ENCODE measurements at regions not wholly inside any gene's neighbourhood (a gene's known extent, or its start where the extent isn't known, plus 50 kb on each side); places are given as distances from the start of the nearest gene placed in this dataset.
A peak's percentile ranks its signal among the peaks of the same experiment; 100 is the strongest.

DNA sequence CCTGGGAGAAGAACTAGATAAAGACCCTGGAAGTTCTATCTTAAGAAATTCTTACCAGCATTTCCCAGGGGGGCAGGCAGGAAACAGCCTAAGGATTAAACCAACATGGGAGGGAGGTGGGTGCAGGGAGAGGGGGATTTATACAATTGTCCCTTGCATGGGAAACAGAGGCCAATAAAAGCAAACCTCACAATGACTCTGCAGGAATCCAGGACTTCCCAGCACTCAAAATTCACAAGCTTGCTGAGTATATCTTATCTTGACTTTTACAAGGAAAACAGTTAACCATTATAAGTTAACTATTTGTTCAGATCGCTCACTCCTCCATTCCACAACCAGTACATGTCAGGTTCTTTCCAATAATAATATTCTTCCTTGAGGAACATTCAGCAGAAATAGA is 241.3 kb downstream of the MREG start:
- DNase-seq (ENCODE audit: low read depth in 2 of 2): no peak

DNA sequence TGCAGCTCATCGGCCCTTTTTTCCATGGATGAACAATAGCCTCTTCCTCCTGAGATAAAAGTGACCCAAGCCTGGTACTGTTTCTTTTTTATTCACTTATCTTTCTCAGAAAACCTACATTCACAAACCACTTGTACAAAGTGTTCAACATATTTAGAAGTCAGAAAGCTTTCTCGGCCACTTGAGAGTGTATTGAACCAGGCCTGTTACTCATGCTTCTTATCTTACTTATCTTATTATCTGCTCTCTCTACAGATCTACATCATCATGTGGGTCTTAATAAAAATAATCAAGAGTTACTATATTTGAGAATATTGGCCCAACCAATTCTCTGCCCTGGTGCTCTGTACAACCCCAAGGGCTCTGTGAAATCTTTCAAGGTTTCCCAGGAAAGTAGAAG is 242.1 kb downstream of the MREG start:
- no peak for DNase-seq (ENCODE audit: low read depth in 2 of 2)

- DNase-seq (ENCODE audit: low read depth in 2 of 2): no peak
These were observed 242.7 kb downstream of the MREG start for GRCh38 chr2:215770668-215771067.

DNA sequence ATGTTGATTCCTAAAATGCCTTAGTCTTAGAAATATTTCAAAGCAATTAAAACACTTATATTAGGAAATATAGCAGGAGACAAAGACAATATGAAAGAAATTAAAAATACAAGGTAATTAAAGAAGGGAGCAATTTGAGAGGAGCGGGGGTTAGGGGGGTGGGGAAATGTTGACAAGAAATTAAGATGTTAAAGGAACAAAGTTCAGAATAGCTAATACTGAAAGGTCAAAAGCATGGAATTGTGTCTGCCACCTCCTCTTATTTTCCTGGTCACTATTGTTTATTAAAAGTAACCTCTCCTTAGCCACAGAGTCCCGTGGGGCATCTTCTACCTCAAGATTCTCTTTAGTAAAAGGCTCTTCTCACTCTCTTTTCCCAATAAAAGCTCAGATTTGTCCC is 244.1 kb downstream of the MREG start:
- no peak for DNase-seq (ENCODE audit: low read depth in 2 of 2)

DNA sequence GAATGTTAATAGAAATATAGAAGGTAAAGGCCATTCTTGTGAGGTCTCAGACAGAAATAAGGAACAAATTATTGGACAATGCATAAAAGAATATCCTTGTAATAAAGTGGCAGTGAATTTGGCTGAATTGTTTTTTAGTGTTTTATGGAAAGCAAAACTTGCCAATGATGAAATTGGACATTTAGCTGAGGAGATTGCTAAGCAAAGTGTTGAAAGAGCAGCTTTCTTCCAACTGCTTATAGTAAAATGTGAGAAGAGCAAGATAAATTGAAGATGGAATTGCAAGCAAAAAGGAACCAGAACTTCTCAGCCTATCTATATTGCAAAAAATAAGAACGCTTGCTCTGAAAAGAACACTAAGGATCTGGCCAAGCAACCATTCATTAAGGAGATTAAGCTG is 245.7 kb downstream of the MREG start:
- no peak for DNase-seq (ENCODE audit: low read depth in 2 of 2)

GRCh38 chr2:215765729-215766360 is 247.5 kb downstream of the MREG start:
- DNase-seq (ENCODE audit: low read depth in 2 of 2): no peak

GRCh38 chr2:215764441-215765048 is 248.8 kb downstream of the MREG start:
- peak; percentile 91 to 94 for DNase-seq (ENCODE audit: low read depth in 2 of 2)

DNA sequence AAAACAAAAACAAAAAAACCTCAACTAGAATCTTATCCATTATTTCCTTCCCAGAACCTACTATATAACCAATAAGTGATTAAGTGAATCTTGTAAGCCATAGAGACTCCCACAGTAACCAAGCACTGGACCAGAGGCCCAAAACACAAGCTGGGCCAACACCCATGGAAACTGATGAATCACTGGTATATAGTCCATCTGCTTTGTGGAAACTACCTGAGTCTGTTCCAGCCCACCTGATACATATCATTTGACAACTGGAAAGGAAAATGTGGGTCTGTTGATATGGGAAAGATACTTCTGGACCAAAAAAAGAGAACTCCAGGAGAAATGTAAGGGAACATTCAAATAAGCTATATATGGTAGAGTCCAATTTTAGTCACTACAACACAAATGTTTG is 252.8 kb downstream of the MREG start:
- DNase-seq (ENCODE audit: low read depth in 2 of 2): no peak

- DNase-seq (ENCODE audit: low read depth in 2 of 2): no peak
These were observed 253.3 kb downstream of the MREG start for GRCh38 chr2:215760091-215760490.

- DNase-seq (ENCODE audit: low read depth in 2 of 2): no peak
These were observed 254.7 kb downstream of the MREG start for GRCh38 chr2:215758691-215759090.

GRCh38 chr2:215756346-215756730 is 257.0 kb downstream of the MREG start:
- no peak for DNase-seq (ENCODE audit: low read depth in 2 of 2)

DNA sequence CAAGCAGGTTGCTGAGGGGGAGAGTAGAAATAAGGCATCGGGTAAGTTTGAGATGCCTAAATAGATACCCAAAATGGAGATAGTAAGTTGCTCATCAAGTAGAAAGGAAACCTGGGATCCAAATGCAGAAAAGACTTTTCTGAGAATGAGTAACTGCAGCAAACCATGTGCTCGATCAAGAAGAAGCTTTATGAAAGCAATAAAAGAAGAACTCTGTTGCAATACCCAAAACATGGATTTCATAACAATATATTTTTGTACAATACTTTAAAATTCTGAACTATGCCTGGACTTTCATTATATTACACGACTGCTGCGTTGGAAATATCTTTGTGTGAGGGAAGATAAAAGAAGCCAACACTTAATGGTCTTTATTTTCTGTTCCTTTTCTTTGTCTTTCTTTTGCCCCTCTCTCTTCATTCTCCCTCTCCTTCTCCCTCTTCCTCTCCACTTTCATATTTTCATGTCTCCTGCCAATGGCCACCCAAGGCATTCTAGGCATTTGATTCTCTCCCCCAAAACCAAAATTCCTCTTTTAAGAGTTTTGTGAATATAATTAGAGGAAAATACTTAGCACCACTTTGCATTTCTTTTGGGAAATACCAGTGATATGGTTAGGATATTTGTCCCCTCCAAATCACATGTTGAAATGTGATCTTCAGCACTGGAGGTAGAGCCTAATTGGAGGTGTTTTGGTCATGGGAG is 257.6 kb downstream of the MREG start:
- no peak for DNase-seq (ENCODE audit: low read depth in 2 of 2)

DNA sequence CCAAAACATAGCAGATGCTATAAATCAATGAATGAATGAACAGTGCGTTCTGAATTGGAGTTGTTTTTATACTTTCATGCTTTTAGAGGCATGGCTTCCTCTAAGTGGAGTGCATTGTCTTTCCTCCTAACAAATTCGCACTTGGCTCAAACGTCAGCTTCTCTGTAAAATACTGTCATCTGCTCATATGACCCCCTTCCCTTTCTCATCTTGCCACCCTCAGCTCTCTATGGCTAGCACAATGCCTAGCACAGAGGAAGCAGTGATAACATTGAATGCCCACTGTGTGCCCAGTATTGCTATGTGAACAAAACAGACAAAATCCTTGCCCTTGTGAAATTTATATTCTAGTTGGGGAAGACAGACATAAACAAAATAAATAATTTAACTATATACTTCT is 258.8 kb downstream of the MREG start:
- no peak for DNase-seq (ENCODE audit: low read depth in 2 of 2)

GRCh38 chr2:215753808-215754207 is 259.5 kb downstream of the MREG start:
- no peak for DNase-seq (ENCODE audit: low read depth in 2 of 2)

DNA sequence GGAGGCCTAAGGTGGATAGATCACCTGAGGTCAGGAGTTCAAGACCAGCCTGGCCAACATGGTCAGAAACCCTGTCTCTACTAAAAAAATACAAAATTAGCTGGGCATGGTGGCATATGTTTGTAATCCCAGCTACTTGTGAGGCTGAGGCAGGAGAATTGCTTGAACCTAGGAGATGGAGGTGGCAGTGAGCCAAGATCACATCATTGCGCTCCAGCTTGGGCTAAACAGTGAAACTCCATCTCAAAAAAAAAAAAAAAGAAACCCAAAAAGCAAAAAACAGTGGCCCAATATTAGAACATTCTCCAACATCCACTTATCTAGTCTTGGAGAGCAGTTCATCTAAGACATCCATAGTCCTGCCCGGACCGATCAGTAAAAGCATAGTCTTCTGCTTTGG is 260.4 kb downstream of the MREG start:
- no peak for DNase-seq (ENCODE audit: low read depth in 2 of 2)

- DNase-seq (ENCODE audit: low read depth in 2 of 2): no peak
These were observed 260.9 kb downstream of the MREG start for GRCh38 chr2:215752436-215752835.

DNA sequence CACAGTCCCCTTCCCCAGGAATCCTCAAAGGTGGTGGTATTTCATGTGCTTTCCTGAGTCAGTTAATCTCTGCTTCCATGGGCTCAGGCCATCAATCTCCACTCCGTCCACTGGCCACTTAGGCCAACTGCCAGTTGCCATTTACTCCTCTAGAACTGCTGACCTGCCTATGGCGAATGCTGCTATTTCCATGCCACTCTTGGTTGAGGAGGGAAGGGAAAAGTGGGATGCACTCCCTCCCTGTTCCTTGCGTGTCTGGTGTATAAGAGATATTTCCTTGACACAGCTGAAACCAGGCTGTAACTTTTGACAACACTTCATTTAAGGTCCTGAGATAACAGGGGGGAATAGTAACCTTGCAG is 261.5 kb downstream of the MREG start:
- no peak for DNase-seq (ENCODE audit: low read depth in 2 of 2)

- peak; percentile 98 for DNase-seq (ENCODE audit: low read depth in 2 of 2)
These were observed 262.0 kb downstream of the MREG start for GRCh38 chr2:215751200-215751910.

DNA sequence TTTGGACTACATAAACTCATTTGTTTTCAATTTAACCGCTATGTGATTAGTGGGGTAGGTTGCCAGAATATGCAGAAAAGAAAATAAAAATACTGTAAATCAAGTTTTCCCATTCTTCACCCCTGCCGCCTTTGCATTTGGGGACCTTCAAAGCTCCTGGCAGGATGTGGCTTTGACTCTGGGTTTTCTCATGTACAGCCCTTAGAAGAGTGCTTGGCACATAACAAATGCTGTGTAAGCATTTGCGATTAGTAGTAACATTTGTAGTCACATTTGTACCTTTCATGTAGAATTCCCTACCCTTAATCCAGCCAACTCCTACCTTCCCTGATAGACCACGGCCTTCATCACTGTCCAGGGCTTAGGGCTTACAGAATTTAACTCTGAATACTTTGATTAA is 262.6 kb downstream of the MREG start:
- no peak for DNase-seq (ENCODE audit: low read depth in 2 of 2)

GRCh38 chr2:215749092-215749957 is 264.0 kb downstream of the MREG start:
- no peak for DNase-seq (ENCODE audit: low read depth in 2 of 2)

DNA sequence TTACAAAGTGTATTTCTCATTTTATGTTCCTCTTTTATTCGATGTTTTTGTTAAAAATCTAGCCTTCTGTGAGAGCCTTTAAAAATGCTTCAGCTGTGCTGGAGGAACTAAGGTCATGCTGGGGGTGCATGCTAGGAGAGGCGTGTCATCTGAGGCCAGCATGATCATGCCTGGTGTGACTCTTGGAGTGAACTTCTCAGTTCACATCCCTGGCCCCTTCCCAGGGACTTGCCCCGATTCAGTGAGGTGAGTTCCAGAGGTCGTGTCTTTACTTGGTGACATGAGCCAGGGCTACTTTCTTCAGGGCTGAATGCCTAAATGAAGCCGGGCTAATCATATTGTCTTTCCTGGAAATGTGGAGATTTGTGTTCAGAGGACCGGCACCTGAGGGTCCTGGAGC is 264.9 kb downstream of the MREG start:
- no peak for DNase-seq (ENCODE audit: low read depth in 2 of 2)
